ENCODE measurements at regions not wholly inside any gene's neighbourhood (a gene's known extent, or its start where the extent isn't known, plus 50 kb on each side); places are given as distances from the start of the nearest gene placed in this dataset.

DNA sequence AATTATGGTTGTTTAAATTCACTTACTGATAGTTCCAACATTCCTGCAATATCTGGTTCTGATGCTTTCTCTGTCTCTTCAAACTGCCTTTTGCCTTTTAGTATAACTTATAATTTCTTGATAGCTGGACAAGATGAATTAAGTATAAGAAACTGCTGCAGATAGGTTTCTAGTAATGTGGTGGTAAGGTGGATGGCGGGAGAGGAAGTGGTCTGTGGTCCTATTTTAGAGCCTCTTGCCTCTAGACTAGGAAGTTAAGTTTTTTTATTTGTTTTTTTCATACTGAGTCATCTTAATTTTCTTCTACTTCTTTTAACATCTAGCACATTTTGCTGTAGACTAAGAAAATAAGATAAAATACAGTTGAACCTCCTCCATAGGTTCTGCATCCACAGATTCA lies 310.0 kb downstream of the SLITRK2 start (continued):
- TF ChIP-seq, protein P1, sequence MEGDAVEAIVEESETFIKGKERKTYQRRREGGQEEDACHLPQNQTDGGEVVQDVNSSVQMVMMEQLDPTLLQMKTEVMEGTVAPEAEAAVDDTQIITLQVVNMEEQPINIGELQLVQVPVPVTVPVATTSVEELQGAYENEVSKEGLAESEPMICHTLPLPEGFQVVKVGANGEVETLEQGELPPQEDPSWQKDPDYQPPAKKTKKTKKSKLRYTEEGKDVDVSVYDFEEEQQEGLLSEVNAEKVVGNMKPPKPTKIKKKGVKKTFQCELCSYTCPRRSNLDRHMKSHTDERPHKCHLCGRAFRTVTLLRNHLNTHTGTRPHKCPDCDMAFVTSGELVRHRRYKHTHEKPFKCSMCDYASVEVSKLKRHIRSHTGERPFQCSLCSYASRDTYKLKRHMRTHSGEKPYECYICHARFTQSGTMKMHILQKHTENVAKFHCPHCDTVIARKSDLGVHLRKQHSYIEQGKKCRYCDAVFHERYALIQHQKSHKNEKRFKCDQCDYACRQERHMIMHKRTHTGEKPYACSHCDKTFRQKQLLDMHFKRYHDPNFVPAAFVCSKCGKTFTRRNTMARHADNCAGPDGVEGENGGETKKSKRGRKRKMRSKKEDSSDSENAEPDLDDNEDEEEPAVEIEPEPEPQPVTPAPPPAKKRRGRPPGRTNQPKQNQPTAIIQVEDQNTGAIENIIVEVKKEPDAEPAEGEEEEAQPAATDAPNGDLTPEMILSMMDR (IDR thresholded peaks at IDR 0.05; ENCODE audit: control extremely low read depth in 1 of 3, insufficient read depth in 1 of 3, low read depth in 1 of 3, low read length in 3 of 3), result no peak
- TF ChIP-seq JUN (IDR thresholded peaks at IDR 0.05; ENCODE audit: low read depth, low read length) (no peak), GABPA (IDR thresholded peaks at IDR 0.05; ENCODE audit: borderline replicate concordance, insufficient read depth, low read length) (no peak), TAF1 (IDR thresholded peaks at IDR 0.05; ENCODE audit: low read depth, low read length) (no peak), SIN3A (conservative IDR thresholded peaks at IDR 0.05 in 1 of 2, IDR thresholded peaks at IDR 0.05 in 1 of 2; ENCODE audit: low read depth in 1 of 2, low read length in 2 of 2) (no peak), CHD2 (IDR thresholded peaks at IDR 0.05; ENCODE audit: low read length) (no peak)
